GM18517 (cell line): ENCODE measurements at regions not wholly inside any gene's neighbourhood (a gene's known extent, or its start where the extent isn't known, plus 50 kb on each side); places are given as distances from the start of the nearest gene placed in this dataset.
"Not testable (repeated sequence)": the region's sequence is repeated elsewhere in the genome, so short reads cannot be mapped to it uniquely, and the experiment has no call there.

ENCODE experiments used
- ATAC-seq: cut with Tn5 transposase; IDR thresholded peaks from one replicate; pipeline ENCODE4 v1.9.1; 2021; ENCODE audit warnings: mild to moderate bottlenecking, moderate library complexity; ENCODE audit not compliant: unreplicated experiment

DNA sequence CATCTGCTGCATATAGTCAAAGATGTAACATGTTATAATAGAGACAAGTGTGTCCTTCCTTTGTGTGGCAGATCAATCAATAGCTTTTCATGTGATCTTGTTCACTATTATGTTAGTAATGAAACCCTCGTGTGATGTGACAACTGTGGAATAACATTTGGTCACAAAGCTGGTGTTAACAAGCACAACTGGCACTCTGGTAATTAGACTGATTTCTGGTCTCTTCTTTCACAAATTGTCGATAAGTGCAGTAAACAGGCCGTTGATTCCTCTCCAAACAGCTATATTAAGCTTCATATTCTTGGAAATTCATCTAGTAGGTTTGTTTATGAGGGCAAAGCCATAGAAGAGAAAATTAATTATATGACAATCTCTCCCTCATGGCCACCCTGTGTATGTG is 616.7 kb upstream of the PTBP2 start:
- ATAC-seq: no peak

DNA sequence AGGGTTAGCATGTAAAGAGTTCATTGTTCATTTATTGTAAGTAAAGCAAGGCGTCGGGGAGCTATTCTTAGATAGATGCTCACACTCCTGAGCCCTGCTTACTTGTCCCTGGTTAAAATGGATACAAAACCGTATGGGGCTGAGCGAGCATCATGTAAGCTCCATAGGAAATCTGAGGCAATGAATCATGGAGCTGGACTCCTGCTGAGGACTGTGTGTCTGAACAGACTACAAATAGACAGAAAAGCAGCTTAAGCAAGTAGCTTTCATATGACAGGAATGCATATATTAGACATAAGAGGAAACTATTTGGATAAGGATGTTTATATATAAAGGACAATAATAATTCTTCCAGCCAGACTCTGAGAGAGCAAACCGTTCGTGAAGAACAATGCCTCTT is 604.9 kb upstream of the PTBP2 start:
- ATAC-seq: no peak

DNA sequence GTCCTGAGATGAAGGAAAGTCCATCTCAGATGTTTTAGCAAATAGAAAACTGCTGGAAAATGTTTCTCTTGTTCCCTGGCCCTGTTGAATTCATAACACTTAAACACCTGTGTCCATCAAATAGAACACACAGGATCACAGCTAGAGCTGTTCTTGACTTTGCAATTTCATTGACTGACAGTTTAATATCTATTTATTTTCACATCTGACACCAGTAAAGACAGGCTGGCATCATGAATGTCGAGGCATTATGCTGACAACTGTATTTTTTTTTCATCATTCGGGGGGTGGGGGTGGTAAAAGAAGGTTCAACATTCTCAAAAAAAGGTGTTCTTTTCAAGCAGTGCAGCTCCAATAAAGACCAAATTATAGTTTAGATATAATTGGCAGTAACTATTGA is 591.2 kb upstream of the PTBP2 start:
- ATAC-seq: no peak

DNA sequence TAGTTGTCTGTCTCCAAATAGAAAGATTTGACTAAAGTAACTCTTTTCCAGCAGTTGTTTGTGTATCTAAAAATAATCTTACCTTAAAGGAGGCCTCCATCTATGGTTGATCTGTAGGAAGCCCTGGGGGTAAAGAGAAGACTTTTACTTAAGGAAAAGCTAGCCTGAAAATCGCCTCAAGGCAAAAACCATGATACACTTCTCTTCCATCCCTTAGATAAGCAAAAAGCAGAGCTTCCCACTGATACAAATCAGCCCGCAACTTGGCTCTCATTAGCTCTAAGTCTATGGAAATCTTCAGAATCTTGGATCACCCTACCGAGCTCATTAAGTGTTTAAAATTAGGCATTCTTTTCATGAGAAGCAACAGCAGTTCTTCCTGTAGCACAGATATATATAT is 576.9 kb upstream of the PTBP2 start:
- no peak for ATAC-seq

DNA sequence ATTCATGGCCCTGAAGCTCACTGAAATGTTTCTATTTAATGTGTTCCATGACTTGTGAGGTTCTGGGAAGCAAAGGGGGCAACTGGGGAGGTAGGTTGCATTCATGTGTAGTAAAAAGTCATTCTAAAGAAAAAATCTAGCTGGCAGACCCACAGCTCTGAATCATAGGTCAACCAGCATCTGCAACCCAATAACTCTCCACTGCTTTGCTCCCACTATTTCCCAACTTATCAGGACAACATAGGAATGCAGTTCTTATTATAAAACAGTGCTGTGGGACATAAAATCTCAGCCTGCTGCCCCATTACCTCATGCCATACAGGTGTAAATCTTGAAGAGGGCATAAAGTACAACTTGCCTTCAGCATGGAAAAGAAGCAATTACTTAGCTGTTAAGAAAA is 576.1 kb upstream of the PTBP2 start:
- no peak for ATAC-seq

DNA sequence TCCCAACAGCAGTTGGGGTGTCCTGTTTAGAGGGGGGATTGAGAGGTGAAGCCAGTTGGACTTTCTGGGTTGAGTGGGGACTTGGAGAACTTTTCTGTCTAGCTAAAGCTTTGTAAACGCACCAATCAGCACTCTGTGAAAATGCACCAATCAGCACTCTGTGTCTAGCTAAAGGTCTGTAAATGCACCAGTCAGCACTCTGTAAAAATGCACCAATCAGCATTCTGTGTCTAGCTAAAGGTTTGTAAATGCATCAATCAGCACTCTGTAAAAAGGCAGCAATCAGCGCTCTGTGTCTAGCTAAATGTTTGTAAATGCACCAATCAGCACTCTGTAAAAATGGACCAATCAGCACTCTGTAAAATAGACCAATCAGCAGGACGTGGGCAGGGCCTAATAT is 568.6 kb upstream of the PTBP2 start:
- not testable (repeated sequence) for ATAC-seq

DNA sequence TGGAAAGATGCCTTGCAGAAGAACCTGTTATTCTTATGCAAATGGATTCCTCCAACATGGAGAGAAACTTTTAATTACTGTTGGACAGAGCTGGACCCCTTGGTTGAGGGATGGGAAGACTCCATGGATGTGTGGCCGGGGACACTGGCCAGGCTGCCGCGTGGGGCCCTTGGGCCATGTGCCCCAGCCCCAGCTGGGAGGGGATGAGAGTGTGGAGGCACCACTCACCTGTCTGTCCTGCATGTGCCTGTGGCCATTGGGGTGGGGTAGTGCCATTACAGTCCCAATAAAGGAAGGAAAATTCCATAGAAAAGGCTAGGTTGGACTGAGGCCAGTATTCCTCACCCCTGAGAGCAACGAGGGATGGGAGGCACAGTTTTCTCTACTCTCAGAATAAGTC is 564.5 kb upstream of the PTBP2 start:
- ATAC-seq: no peak

DNA sequence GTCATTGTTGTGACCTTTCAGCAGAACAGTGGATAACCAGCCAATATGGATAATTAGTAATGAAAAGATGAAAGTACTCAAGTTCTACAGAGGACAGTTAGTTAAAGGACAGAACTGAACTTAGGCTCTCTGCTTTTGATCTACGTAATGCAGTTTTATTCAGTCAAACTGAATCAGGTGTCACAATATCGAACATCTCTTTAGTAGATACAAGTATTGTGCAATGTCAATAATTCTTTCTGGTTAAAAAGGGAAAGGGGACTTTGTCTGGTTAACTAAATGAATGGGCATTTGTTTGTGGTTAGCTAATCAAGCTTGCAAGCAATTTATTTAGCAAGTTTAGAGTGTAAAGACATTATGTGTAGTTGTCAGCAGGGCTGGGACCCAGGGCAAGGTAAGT is 562.2 kb upstream of the PTBP2 start:
- no peak for ATAC-seq

DNA sequence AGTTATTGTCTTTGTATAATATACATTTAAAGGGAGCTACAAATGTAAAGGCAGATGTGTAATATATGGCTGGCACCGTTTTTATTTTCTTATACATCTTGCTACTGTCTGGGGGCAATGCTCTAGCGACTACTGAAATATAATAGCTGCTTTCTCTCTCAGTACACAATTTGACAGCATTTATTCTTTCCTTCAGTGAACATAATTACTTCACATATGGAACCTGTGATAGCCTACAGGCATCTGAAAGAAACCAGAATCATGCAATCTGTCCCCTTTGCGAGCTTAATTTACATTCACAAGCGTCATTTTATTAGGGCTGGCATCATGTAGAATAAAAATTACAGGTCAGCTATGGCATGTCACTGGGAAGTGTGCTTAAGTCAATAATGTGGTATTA is 557.5 kb upstream of the PTBP2 start:
- ATAC-seq: no peak

DNA sequence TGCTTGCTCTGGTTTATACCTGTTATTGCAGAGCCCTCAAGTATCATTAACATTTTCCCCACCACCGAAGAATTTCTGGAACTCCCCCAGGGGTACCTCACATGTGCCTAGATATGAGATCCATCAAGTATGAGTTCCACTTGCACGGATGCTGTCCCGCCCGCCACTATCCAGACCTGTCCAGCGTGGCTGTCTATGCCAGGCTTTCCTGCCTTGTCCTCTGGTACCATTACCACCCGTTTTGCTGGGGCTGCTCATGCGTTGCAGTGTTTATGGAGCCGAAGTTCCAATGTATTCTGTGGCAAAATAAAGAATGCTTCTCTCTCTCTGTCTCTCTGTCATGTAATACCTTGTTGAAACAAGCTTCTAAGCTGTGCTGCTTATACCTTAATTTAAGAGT is 543.5 kb upstream of the PTBP2 start:
- no peak for ATAC-seq

DNA sequence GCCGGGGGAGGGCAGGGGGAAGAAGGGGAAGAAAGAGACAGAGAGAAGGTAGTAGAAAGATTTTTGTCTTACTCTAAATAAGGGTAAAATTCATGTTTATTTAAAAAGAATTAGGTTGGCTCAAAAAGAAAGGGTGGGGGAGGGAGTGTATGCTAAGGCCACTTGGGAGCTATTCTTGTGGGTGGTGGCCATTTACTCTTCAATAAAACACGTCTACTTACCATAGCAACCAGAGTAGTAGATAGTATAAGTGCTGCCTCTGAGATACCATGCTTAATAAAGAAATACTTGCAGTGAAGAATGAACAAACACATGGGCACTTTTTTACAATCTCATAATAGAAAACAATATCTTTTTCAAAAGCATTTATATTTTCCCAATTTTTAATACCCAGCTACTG is 538.1 kb upstream of the PTBP2 start:
- no peak for ATAC-seq

DNA sequence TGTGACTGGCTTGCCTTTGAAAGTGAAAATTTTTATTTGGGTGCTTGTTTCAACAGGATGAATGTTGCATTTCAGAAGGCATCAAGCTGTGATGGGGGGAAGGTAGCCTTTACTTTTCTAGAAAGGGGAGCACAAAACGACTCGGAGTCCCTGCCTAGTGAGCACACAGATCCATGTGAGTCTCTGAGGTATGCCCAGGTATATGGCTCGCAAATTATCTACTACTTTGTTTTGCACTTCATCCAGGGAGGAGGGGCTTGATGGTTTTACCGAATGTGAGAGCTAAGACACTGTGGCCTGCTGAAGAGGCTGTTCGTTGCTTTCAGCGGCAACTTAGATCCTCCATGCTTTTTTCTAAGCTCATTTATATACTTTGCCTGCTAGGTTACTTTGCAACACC is 537.7 kb upstream of the PTBP2 start:
- ATAC-seq: no peak

DNA sequence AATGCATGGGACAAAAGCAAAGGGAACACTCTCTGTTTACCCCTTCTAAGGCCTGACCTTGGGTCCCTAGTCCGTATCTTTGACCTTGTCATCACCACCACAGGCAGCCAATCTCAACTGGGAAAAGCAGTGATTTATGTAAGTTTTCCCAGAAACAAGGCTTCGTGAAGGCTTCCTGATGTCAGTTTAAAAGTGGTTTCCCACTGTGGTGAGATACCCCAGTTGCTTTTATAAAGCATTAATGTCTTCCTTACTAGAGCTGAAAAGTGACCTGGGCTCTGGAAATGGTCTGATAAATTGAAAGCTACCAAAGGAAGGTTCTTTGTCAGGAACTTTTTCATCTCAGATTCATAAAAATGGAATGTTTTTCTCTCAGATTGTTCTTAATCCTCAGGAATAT is 536.4 kb upstream of the PTBP2 start:
- ATAC-seq: no peak

DNA sequence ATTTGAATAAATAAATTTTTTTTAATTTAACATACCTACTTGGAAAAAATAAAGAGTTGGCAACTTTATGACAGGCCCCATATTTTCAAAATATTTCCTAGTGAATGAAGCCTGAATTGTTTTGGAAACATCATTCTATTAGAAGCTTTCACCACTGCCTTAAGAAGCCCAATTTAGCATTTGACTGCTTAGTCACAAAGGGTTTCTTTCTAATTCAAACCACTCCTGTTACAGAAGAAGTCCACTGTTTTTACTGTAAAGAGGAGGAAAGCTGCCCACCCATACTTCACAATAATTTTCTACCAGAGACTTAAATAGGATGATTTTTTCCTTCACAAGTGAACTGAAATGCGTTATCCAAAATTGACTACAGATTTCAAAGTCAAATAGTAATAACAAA is 534.6 kb upstream of the PTBP2 start:
- no peak for ATAC-seq

DNA sequence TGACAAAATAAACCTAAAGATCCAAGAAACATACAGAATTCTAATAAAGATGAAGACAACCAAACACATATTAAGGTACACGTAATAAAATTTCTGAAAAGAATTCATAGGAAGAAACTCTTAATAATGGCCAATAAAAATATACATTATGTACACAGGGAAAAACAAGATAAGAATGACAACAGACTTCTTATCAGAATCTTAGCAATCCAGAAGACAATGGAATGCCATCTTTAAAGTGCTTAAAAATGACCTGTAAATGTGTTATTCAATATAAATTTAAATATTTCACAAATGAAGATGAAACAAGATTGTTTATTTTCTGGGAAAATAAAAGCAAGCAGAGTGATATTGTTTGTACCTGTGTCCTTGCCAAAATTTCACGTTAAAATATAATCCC is 530.4 kb upstream of the PTBP2 start:
- no peak for ATAC-seq

DNA sequence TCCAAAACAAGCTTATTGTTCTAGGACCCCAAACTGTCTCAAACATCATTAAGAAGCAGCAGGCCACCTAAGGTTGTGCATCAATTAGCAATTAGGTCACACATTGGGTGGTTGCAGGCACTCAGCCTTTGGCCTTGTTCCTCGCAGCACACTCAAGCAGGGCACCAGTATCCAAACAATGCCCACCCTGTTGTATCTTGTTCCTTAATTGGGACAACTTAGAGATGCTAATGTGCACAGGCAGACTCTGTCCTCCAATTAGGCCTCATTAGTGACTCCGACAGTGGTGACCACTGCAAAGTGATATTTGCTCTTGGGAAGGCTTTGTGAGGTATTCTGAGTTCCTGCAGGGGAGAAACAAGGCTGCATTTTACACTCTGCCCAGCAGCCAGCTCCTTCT is 515.1 kb upstream of the PTBP2 start:
- ATAC-seq: no peak

DNA sequence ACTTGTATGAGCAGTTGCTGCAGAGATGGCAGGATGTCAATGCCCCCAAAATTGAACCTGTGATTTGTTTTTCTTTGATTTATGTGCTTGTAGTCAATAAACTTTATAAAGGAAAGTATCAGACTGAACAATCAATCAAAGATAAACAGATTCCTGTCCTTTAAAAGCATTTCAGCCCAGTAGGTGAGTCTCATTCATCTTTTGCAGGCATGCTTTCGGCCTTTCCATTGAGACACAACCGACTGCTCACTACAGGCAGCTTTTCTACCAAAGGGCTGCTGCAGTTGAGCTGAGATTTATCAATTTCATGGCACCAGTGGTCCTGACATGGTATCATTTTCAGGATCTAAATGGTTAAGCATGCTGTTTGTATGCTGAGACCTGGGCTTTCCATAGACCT is 513.6 kb upstream of the PTBP2 start:
- ATAC-seq: no peak

DNA sequence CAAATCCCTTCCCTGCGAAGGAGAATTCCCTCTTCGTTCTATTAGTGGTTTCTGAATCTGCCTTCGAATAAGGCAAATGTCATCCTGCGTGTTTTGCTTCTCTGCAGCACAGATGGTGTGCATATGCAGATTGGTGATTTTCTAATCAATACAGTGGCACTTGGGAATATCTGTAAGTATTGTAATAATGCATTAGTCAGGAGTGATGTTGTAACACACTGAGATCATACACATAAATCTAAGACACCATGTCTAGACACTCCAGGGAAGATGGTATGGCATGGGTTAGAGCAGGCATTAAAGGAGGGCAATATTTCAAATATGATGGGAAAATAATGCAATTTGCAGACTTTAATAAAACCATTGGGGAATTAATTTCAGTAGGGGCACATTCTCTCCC is 513.2 kb upstream of the PTBP2 start:
- no peak for ATAC-seq

DNA sequence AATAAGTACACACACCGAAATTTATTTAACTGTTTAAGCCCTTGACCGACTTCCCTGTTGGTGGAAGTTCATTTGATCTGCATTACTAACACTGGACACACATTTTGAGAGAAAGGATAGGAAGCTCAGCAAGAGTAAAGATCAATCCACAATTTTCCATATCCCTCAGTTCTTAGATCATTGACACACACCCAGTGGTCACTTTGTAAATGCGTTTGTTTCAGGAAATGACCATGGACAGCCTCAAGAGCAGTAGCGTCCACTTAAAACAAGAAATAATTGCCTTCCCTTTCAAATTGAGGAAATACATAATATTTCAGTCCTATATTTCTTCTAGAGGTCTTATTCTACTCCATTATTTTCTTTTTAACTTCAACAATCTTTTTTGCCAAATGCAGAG is 511.5 kb upstream of the PTBP2 start:
- ATAC-seq: no peak

DNA sequence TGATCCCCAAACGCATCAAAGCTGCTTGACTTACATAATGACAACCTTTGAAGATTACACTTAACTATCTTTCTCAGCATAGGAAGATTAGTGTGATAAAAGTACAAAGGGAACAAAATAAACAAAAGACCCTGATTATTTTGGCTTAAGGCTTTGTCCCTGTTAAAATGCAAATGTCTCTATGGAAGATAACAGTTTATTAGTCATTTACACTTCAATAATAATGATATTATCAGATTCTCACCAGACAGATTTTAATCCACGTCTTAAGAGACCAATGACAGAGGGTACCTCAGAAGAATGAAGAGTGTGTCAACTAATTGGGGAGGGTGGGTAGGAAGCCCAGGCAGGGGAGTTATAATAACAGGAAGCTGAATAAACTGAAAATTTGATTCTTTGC is 510.4 kb upstream of the PTBP2 start:
- ATAC-seq: no peak

DNA sequence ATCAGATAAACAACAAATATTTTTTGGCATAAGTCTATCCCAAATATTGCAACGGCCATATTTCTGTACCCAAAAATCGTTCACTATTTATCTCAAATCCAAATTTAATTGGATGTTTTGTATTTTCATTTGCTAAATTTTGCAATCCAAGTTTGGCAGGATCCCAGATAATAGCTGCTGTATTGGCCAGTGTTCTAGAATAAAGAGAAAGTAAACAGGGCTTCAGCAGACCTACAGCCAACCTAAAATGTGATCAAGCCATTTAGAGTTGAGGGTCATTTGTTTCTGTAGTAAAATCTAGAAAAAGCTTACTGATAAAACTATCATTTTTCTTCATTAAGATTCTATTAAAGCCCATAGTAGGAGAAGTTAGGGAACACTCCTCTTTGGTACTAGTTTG is 506.6 kb upstream of the PTBP2 start:
- no peak for ATAC-seq

DNA sequence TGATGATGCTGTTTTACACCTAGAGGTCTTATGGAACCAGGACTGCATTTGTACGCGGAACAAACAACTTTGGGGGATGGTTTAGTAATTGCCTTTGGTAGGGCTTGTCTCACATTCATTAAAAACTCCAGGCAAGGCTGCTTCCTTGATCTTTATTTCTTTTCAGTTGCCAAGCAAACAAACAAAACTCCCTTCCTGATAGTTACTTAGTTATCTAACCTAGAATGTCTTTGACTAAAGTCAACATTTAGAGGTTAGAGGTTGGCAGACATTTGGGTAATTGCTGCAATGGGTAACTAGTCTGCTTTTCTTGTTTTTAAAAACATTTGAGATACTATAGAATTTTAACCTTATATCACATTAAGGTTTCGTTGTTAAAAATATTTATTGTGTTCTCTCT is 500.9 kb upstream of the PTBP2 start:
- no peak for ATAC-seq

DNA sequence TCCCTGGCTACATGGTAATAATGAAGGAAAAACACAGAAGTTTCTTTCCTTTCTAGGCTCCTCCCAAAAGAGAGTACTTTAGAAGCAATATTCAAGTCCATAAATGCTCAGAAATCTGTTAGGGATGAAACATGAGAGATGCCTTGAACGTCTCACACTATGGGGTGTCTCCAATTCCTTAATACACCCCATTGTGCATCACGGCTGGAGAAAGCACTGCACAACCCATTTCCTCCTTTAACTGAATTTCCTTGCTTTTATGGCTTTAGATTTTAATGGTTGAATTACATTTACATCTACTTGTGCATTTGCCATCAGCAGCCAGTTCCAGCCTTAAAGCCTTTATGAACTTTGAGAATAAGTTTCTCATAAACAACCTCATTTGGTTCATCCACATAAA is 498.9 kb upstream of the PTBP2 start:
- ATAC-seq: no peak

DNA sequence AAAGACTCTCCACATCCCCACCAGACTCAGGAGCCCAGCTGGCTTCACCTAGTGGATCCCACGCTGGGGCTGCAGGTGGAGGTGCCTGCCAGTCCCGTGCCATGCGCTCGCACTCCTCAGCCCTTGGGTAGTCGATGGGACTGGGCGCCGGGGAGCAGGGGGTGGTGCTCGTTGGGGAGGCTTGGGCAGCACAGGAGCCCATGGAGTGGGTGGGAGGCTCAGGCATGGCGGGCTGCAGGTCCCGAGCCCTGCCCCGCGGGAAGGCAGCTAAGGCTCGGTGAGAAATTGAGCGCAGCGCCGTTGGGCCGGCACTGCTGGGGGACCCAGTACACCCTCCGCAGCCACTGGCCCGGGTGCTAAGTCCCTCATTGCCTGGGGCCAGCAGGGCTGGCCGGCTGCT is 497.4 kb upstream of the PTBP2 start:
- not testable (repeated sequence) for ATAC-seq
